DND-41 (cell line): ENCODE measurements at regions not wholly inside any gene's neighbourhood (a gene's known extent, or its start where the extent isn't known, plus 50 kb on each side); places are given as distances from the start of the nearest gene placed in this dataset.

Source experiments
- CTCF ChIP-seq: IDR thresholded peaks from 2 replicates; pipeline ENCODE4 v1.5.1; 2012; ENCODE audit warnings: borderline replicate concordance, low read length, moderate library complexity, mild to moderate bottlenecking; ENCODE audit not compliant: poor library complexity, severe bottlenecking; ENCODE audit errors: extremely low read depth
- EZH2 ChIP-seq: IDR thresholded peaks from 3 replicates; pipeline ENCODE4 v1.6.1; 2012; ENCODE audit warnings: borderline replicate concordance, low read depth, mild to moderate bottlenecking, moderate library complexity, low read length, inconsistent platforms; ENCODE audit not compliant: severe bottlenecking

- TF ChIP-seq CTCF, result no peak
- TF ChIP-seq EZH2, result no peak
Observed at GRCh38 chr13:111406636-111407035, 86.2 kb downstream of the TEX29 start.
